PC-3 (cell line): ENCODE measurements at regions not wholly inside any gene's neighbourhood (a gene's known extent, or its start where the extent isn't known, plus 50 kb on each side); places are given as distances from the start of the nearest gene placed in this dataset.

Experiments used
- EZH2 ChIP-seq: fragments of 300-600 bp; sonication (generic); IDR thresholded peaks from one replicate; pipeline ENCODE4 v1.6.1; 2017; ENCODE audit warnings: antibody characterized with exemption, mild to moderate bottlenecking, low read length; ENCODE audit not compliant: unreplicated experiment
- EZH2phosphoT487 ChIP-seq: fragments of 300-600 bp; sonication (generic); IDR thresholded peaks from 2 replicates; pipeline ENCODE4 v1.6.1; 2018; ENCODE audit warnings: mild to moderate bottlenecking, antibody characterized with exemption, low read length, borderline replicate concordance
- TF ChIP-seq, protein P1 (sequence below): fragments of 300-600 bp; sonication (generic); conservative IDR thresholded peaks from 2 replicates; pipeline ENCODE4 v1.5.1; 2017; ENCODE audit warnings: antibody characterized with exemption, low read depth, mild to moderate bottlenecking, low read length

DNA sequence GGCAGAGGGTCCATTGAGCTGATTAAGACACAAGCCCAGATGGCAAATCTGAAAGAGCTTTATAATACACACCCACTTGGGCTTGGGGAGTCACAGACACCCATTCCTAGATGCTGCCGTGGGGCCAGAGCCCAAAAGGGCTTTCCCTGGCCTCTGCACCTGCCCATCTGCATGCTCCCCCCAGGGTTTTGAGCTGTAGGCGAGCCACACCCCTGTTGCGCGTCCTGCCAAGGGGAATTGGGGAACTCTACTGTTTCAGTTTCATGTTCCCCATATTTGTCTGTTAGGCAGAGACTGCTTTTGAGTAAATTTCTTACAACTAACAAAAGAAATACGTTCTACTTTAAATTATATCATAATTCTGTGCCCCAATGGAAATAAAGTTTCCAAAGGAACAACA is 52.9 kb upstream of the FNDC1 start:
- TF ChIP-seq, protein P1, sequence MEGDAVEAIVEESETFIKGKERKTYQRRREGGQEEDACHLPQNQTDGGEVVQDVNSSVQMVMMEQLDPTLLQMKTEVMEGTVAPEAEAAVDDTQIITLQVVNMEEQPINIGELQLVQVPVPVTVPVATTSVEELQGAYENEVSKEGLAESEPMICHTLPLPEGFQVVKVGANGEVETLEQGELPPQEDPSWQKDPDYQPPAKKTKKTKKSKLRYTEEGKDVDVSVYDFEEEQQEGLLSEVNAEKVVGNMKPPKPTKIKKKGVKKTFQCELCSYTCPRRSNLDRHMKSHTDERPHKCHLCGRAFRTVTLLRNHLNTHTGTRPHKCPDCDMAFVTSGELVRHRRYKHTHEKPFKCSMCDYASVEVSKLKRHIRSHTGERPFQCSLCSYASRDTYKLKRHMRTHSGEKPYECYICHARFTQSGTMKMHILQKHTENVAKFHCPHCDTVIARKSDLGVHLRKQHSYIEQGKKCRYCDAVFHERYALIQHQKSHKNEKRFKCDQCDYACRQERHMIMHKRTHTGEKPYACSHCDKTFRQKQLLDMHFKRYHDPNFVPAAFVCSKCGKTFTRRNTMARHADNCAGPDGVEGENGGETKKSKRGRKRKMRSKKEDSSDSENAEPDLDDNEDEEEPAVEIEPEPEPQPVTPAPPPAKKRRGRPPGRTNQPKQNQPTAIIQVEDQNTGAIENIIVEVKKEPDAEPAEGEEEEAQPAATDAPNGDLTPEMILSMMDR = no peak
- no peak for TF ChIP-seq EZH2
- TF ChIP-seq EZH2phosphoT487 = no peak
